HG02884 (cell line): ENCODE measurements at regions not wholly inside any gene's neighbourhood (a gene's known extent, or its start where the extent isn't known, plus 50 kb on each side); places are given as distances from the start of the nearest gene placed in this dataset.

Experiments used
- ATAC-seq: cut with Tn5 transposase; IDR thresholded peaks from one replicate; pipeline ENCODE4 v1.9.1; 2021; ENCODE audit warnings: mild to moderate bottlenecking, moderate library complexity; ENCODE audit not compliant: unreplicated experiment

DNA sequence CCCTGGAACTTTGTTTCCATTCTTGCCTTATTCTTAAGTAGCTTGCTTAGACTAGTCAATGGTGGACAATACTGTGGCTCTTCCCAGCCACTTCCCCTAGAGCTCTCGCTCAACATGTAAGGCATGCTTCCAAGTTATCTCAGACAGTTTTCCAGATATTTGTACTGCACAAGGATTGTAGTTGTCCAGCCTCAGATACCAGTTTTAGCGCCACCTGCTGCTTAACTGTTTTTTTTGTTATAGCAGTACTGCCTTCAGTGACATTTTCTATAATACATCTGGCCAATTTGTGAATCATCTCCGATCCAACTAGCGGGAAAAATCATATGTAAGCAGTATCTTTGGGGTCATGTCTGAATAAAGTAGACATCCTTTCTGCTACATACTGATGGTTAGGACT, 346.7 kb upstream of the ADGRL4 start:
- peak; percentile 61 for ATAC-seq

DNA sequence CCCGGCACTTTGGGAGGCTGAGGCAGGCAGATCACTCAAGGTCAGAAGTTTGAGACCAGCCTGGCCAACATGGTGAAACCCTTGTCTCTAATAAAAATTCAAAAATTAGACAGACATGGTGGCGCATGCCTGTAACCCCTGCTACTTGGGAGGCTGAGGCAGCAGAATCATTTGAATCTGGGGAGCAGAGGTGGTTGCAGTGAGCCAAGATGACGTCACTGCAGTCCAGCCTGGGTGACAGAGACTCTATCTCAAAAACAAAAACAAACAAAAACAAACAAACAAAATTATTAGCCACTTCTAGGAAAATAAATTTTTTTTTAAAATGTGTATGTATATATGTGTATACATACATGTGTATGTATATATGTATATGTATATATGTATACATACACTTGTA, 320.3 kb upstream of the ADGRL4 start:
- ATAC-seq = no peak

GRCh38 chr1:79325705-79326104, 319.2 kb upstream of the ADGRL4 start:
- ATAC-seq = no peak

DNA sequence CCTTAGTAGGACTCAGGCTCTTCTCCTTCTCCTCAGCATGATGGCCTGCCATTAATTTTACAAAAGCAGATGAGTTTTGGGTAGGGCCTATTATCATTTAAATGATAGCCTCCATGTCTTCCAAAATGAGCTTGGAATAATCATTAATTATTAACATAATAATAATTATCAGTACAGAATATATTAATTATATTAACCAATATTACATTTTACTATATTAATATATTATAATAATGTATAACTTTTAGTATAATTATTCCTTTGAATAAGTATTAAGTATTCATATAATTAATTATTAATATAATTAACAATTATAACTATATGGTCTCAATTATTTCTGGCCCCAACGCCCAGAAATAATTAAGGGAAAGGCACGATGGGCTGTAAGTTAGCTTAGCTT, 318.6 kb upstream of the ADGRL4 start:
- ATAC-seq = no peak

DNA sequence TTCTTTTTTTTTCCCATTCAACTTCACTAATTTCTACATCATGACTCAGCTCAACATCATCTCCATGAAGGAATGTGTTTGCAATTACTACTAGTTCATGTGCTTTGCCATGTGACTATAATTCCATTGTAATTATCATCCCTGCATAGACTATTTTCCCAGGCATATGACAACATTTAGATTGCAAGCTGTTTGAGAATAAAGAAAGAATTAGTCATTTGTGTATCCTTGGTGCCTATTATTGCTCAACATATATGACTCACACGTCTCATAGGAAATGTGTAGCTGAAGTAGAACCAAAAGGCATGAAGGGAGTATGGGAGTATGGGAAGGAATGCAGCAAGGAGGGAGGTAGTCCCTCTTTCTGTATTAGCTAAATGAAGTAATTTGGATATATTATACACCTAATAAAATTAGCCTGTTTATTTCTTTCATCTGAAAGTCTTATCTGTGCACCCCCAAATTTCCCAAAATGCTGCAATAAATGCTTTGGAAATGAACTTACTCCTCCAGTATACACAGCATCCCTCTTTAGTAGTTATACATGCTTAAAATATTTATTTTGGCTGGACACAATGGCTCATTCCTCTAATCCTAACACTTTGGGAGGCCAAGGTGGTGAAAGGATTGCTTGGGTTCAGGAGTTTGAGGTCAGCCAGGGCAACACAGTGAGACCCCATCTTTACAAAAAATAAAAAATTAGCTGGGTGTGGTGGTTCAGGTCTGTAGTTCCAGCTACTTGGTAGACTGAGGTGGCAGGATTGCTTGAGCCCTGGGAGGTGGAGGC, 316.9 kb upstream of the ADGRL4 start:
- no peak for ATAC-seq

GRCh38 chr1:79322511-79323027, 316.0 kb upstream of the ADGRL4 start:
- ATAC-seq = no peak

DNA sequence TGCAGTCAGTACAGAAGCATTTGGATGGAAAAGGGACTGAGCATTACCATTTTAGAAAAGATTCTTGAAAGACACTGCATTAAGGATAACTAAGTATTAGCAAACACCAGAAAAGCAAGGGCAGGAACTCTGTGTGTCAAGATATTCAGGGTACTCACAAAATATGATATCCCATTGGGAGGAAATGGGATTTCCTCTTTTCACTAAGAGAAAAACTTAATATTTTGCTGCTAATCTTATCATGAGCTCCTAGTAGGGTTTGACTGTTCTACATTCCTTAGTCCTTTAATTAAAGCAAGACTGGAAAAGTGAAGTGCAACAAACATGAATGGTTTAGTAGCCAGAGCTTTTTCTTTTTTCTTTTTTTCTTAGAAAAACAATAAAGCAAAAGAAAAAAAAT, 305.9 kb upstream of the ADGRL4 start:
- no peak for ATAC-seq

DNA sequence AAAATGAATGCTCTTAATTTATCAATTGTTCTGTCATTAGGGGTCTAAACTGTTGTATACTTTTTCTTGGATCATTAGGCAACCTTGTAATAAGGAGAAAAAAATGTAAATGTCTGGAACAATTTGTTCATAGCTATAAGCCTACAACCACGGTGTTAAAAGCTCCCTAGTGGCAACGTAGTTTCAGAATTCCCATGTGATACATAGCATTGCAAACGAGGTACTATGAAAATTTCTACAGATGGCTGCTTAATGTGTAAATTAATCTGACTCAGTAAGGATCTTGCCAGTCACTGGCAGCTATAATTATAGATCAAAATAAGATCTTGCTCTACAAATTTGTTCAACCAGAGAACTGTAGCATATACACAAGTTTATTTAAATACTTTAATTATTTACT, 304.1 kb upstream of the ADGRL4 start:
- ATAC-seq = no peak

DNA sequence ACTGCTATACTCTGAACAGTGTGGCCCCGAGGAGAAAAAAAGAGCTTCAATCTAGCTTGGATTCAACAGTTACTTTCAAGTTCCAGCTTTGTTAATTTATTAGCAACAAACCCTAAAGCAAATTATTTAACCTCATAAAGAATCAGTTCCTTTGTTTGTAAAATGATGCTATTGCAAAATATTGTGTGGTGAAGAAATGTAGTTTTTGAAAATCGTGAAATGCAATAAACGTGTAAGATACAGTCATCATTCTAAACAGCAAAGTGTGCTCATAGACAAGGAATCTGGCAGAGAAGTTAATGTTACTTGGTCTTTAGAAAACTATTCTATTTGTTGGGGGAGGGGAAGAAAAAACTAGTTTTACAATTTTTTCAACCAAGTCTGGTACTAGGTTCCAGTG, 297.6 kb upstream of the ADGRL4 start:
- no peak for ATAC-seq

DNA sequence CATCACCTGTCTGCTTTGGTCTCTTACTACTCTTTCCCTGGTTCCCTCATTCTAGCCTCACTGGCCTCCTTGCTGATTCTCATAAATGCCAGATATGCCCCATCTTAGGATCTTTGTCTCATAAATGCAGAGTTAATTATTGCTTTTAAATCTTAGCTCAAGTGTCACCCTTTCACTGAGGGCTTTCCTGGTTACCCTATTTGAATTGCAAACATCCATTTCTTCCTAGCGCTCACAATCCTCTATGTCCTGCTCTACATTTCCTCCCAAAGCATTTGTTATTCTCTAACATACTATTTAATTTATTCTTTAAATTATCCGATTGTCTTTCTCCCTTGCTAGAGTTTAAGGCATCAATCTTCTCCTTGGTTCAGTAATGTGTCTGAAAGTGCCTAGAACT, 296.5 kb upstream of the ADGRL4 start:
- ATAC-seq = no peak

DNA sequence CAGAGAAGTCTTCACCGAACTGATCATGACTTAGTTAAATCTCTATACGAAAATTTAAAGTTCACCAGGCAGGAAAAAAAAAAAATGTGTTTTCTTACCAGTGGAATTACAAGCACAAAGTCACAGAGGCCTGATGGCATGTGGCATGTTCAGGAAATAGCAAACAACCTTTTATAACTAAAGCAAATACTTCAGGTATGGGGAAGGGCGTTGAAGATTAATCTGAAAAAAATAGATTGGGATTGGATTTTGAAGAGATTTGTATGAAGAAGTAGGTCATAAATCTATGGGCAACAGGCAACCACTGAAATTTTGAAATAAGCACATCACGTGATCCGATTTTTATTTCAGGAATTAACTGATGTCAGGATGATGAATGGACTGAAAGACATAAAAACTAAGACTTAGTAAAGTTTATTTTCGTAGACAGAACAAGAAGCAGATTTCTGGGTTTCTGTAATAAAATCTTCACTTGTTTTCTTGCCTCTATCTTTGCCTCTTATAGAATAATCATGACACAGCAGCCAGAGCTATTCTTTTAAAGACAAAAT, 295.9 kb upstream of the ADGRL4 start:
- no peak for ATAC-seq

DNA sequence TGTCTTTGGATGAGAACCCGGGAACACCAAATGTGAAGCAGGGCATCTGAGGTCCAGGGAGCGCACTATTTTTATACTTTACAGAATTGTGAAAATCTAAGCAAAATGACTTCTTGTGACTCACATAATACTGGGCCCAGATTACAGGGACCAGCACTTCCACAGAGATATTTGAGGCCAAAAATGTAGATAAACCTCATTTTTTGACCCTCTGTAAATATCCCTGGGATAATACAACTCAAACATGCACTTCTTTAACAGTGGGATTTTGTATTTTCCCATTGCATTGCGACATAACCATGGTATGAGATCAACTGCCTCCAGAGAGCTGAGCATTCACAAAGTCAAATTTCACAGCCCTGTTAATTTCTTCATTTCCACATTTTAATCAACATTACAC, 289.4 kb upstream of the ADGRL4 start:
- ATAC-seq = no peak

DNA sequence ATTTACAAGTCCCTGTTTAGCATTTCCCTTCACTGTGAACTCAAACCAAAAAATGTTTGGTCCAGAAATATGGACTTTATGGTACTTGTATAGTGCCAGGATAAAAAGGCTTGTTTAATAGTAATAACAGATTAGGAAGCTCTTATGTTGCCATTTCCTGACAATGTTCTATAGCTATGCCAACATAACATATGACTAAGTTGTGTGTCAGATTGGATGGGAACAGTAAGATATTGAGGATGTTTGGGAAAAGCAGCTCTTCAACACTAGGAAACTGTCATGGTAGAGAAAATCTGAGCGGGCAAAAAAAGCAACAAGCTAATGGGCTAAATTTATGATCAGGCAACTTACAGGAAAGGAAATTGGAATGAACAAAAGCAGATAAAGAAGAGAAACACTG, 287.1 kb upstream of the ADGRL4 start:
- no peak for ATAC-seq

DNA sequence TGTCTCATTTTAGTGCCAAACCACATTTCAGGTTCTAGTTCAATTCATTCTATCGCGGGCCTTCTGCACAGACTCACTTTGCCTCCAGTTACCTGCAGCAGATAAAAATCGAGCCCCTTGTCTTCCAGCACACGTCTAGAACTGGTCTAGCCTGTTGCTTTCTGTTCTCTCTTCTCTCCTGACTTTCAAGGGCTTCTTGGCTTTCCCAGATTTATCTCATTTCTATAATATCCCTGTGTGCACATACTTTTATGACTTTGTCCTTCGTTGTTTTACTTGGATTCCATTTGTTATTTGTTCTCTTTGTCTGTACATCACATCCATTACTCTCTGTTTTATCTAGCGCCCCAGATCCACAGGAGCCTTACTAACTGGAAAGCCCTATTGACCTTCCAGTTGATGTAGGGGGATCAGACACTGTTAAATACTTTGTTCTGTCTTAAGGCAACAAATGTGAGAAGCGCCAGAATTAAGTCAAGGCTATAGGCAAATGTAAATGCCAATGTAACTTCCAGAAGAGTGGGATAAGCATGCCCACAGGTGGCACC, 284.5 kb upstream of the ADGRL4 start:
- ATAC-seq = no peak

- no peak for ATAC-seq
Measured at GRCh38 chr1:79287982-79288381, 281.5 kb upstream of the ADGRL4 start.

GRCh38 chr1:79285667-79286066, 279.1 kb upstream of the ADGRL4 start:
- no peak for ATAC-seq

DNA sequence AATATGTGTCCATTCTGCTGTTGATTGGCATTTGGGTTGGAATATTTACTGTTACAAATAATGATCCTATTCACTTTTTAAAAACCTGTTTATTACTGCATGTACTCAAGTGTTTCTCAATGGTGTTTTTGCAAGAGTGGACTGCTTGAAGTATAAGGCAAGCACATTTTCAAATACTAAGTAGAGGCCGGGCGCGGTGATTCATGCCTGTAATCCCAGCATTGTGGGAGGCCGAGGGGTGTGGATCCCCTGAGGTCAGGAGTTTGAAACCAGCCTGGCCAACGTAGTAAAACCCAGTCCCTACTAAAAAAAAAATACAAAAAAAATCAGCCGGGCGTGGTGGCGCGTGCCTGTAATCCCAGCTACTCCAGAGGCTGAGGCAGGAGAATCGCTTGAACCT, 276.9 kb upstream of the ADGRL4 start:
- ATAC-seq = no peak

DNA sequence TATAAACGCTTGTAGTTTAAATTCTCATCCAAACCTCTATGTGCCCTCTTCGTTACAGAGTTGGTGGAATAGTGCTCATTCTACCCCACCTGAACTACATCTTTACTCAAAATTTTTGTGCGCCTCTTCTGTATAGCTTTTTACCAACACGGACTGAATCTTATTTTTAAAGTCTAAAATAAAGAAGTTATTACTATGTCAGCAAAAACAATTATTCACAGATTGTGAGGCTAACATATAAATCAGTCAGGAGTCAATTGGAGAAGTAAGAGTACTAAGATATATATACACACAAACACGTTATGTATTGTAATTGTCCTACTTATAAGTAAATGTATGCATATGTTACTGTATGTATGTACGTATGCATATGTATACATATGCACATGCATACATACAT, 274.9 kb upstream of the ADGRL4 start:
- no peak for ATAC-seq

GRCh38 chr1:79271759-79272158, 265.2 kb upstream of the ADGRL4 start:
- no peak for ATAC-seq

DNA sequence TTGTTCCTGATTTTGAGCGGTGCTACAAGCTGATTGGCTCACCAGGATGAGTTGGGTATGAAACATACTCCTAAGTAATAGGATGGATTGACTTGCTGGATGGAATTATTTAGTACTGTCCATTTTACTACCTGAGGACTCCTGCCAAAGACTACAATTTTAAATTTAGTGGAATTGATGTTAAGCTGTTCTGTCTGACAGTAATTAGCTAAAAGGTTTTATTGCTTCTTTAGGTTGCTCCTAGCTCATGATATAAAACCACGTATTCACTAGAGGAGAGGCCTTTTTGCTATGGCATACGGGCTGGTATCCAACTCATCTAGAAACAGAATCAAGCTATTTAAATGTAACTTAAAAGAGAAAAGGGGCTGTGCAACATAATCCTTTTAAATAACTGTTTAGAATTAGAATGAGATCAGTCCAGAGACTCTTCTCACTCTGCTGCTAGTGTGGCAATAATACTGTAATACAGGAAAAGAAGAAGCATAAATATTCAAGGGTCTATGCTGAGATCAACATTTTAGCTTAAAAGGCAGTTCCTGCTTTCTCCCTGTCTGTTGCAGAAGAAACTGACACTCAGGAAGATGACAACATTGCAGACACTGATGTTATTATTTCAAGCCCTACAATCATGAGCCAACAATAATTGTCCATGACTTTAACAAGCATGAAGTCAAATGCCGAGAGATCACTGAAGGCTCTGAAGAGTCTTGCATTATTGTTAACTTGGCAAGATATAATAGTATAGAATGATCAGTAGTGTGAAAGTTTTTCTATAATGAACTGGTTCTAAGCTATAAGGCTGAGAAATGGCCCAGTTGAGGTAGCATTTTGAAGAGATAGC, 258.7 kb upstream of the ADGRL4 start:
- no peak for ATAC-seq

DNA sequence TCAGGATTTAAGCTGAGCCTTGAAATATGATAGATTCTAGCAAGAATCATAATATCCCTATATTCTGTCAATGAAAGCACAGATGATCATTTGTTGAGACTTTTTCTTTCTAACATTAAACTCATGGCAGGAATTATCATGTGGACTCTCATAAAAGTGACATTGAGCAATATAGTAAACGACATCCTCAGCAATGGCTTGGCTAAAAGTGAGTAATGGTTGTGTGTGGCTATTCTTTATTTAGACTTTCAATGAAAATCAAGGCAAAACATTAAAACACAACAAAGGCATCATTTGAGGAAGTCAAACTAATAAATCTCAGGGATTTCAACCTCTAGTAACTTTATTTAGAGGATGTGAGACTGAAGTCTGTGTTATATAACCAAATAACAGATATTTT, 257.8 kb upstream of the ADGRL4 start:
- no peak for ATAC-seq
